ENCODE measurements at regions not wholly inside any gene's neighbourhood (a gene's known extent, or its start where the extent isn't known, plus 50 kb on each side); places are given as distances from the start of the nearest gene placed in this dataset.
"Not testable (repeated sequence)": the region's sequence is repeated elsewhere in the genome, so short reads cannot be mapped to it uniquely, and the experiment has no call there.

DNA sequence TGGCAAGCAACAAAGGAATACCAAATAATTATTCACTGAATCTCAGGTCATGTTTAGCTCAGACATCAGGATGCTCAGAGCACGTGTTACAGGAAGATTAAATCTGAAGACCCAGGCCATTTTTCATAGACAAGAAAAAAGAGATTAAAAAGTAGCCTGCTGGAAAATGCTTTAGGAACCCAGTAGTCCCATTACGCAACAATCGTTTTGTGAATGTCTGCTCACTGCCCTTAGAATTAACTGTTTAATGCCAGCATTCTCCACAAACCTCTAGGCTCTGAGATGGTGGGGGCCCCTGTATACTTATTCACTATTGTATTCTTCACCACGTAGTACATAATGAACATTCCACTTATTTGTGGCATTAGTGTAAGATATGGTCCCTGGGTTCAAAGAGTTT, 154.6 kb upstream of the NYAP2 start:
- no peak for DNase-seq (ENCODE audit: low read depth)

DNA sequence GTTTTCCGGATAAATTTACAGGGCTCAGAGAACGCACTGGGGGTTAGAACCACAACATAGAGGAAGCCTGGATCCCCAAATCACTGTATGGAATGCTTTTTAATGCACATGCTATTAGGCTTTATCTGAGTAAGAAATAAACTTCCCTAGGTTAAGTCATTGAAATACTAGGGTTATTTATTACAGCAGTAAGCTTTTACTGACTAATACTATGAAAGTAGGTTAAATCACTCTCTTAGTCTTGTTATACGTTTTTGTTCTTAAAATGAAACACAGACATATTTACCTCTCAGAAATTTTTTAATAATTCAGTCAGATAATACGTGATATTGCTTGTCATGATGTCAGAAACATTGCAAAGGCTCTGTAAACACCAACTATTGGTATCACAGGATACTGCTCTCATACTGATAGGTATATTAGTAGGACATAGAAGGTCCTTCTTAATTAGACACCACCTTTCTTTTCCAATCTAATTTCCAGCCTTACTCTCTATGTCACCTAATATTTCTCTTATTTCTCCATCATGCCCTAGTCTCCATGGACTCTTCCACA, 162.7 kb upstream of the NYAP2 start:
- no peak for DNase-seq (ENCODE audit: low read depth)

DNA sequence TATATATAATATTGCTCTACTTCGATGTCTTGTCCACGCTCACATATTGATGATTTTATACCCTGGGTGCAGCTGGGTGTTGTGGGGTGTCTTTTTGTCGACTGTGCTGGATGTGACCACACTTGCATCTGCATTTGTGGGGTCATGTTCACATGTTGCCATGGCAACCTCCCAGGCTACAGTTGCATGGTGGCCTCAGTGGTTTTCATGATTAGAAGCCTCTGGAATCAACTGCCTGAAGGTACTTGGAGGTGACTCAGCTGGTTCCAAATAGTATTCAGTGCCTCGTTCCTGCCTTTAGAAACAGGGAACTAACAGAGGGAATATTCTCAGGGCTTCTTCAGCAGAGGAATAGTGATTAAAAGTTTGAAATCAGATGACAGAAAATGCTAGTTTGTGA, 166.3 kb upstream of the NYAP2 start:
- DNase-seq (ENCODE audit: low read depth), result peak; percentile 34

DNA sequence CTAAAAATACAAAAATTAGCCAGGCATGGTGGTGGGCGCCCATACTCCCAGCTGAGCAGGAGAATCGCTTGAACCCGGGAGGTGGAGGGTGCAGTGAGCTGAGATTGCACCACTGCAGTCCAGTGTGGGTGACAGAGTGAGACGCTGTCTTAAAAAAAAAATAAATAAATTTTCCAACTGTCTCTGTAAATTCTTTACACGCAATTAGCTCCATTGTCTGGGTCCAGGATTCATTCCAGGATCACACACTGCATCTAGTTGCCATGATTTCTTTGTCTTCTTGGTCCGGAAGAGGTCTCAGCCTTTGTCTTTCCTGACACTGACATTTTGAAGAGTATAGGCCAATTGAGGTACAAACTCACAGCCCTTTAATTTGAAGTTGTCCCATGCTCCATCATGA, 167.6 kb upstream of the NYAP2 start:
- no peak for DNase-seq (ENCODE audit: low read depth)

DNA sequence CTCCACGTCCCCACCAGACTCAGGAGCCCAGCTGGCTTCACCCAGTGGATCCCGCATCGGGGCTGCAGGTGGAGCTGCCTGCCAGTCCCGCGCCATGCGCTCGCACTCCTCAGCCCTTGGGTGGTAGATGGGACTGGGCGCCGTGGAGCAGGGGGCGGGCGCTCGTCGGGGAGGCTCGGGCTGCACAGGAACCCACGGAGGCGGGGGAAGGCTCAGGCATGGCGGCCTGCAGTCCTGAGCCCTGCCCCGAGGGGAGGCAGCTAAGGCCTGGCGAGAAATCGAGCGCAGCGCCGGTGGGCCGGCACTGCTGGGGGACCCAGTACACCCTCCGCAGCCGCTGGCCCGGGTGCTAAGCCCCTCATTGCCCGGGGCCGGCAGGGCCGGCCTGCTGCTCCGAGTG, 170.2 kb upstream of the NYAP2 start:
- not testable (repeated sequence) for DNase-seq (ENCODE audit: low read depth)

DNA sequence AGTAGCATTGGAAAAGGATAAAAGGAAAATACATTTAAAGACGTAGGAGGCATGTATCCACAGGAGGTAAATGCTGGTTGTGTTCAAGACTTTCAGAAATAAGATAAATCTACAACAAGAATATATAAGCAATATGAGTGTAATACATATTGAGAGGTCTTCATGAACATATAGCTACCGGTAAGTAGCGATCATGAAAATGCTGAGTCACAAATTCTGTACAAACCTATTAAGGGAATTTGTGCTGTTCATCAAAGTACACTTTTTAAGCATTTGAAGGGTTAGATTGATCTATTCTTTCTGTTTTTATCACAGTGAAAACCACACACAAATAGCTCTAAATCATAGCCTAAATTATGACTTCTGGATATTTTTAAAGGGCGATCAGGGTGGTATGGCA, 173.1 kb upstream of the NYAP2 start:
- DNase-seq (ENCODE audit: low read depth), result no peak

DNA sequence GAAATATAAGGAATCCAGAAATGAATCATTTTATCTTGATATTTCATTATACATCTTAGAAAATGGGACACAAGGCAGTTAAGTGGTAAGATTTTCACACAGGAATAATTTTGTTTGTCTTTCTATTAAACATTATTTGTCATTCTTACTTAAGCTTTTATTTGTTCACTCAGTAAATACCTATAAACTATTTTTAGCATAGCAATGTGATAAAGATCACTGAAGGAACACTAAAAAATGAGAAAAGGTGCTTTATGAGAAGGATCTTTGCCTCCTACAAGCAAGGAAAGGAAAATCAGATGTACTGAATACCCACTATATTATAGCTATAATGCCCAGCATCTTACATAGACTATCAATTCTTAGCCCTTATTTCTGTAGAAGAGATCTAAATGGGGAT, 176.2 kb upstream of the NYAP2 start:
- DNase-seq (ENCODE audit: low read depth), result no peak

DNA sequence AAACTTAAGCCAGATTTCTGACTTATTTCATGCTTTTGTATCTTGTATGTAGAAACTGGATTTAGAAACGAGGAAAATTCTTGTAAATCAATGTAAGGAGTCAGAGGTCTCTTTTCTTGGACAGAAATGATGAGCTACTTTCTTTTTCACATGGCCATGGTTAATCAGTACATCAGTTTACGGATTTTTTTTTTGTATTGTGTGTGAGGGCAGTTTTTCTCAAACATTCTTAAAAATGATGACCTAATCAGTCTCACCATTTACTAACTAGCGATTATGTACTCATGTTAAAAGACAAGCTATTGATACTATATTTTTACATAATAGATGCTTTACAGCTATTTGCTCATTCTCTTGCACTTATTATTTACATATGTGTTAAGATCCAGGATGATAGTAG, 165.2 kb upstream of the DOCK10 start:
- no peak for DNase-seq (ENCODE audit: low read depth)

DNA sequence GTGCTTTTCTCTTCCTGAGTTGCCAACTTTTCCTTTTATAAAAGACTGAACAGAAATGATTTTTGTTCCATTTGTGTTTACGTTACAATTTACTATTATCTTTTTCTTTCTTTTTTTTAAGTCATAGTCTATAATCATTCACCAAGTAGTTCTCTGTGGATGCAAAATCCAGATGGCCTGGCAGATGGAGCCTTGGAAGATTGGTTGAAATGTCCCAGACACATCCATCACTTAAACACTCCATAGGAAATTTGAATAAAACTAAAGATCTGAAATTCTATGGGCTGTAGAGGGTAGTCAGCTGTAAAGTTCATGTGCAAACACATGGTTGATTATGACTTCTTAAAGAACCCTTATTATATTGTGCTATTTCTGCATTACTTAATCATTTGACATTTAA, 164.8 kb upstream of the DOCK10 start:
- DNase-seq (ENCODE audit: low read depth), result no peak

DNA sequence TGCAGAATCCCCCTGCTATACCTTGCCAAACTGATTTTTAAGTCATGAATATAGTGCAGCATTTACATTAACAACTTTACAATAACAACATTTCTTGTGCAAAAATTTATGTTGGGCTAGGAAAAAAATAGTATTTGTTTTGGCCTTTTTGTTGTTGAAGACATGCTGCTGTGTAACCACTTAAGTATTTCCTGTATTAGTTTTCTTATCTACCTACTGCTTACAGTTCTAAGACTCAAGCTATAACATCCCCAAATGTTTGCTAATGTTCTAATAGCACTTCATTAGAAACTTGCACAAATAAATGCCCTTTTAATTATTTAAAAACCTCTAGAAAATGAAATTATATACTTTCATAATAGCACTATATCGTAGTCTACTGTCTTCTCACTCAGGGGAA, 154.3 kb upstream of the DOCK10 start:
- DNase-seq (ENCODE audit: low read depth), result no peak

DNA sequence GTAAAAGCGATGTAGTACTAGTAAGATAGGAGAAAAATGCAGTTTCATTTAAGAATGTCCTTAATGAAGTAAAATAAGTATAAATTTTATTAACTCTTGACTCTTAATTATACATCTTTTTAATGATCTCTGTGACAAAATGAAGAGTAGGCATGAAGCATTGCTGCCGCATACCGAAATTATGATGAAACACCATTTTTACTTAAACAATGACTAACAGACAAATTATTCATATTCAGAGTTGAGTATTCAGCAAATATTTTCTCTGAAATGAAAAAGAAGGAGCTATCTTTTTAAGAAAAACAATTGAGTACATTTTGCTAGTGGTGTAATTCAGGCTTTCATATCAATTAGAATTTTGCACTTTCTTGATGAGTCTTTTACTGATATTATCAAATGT, 150.6 kb upstream of the DOCK10 start:
- DNase-seq (ENCODE audit: low read depth), result peak; percentile 20

DNA sequence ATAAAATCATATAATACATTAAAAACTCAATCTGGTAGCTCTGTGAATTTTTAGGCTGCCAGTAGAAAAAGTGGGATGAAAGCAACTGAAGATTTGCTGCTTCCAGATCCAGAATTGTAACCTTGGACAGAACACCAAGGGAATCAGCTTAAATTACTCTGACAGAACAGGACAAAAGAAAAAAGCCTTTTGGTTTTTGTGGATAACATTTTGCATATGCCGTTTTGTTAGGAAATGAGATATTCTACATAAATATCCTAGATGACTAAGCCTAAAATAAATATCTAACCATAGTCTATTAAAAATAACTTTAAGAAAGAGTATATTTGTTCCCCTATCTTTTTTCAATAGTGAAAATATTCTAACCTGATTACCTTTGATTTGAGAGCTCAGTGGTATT, 148.7 kb upstream of the DOCK10 start:
- no peak for DNase-seq (ENCODE audit: low read depth)

DNA sequence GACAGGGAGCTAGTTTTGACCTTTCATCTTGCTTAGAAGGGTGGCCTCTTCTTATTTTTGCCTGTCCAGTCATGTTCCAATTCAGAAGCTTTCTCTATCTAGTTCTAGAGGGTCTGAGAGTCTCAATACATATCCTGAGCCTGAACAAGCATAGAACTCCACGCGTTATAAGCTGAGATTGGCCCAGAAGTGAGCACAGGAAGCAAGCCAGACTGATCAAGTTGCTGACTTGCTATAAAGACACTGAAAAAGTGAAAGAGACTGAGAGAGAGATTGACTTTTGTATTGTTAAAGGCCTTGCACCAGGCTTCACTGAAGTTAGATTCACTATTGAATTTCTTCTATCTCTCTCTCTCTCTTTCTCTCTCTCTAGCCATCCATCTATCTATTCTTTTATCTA, 142.7 kb upstream of the DOCK10 start:
- no peak for DNase-seq (ENCODE audit: low read depth)

DNA sequence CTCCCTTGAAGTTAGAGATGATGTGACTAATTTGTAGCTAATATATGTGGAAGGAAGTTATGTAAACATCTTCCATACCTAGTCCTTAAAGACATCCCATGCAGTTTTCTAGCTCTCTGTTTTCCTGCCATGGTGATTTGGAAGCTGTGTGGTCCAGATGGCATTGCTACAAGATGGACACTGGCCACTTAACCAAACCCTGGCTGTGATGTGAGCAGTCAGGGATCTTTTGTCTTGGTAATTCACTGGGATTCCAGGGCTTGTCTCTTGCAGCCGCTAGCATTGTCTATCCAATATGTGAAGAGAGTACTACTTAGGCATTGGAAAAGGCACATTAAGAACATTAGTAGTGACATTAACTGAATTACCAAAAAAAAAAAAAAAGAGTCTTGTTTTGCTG, 139.9 kb upstream of the DOCK10 start:
- no peak for DNase-seq (ENCODE audit: low read depth)

DNA sequence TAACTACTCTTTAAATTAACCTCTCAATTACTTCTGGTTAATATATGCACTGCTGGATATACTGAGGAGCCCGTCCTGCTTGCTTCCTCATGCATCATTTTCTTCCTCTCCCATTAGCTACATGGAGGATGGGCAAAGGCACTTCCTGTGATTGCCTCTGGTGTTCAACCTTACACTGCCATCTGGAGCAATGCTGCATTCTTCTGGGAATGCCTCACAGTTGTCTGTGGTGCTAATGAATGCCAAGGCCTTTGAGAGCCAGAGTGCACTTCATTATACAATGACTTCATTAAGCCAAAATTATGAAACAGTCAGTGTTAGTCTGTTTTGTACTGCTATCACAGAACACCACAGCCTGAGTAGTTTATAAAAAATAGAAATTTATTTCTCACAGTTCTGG, 134.8 kb upstream of the DOCK10 start:
- DNase-seq (ENCODE audit: low read depth), result no peak

DNA sequence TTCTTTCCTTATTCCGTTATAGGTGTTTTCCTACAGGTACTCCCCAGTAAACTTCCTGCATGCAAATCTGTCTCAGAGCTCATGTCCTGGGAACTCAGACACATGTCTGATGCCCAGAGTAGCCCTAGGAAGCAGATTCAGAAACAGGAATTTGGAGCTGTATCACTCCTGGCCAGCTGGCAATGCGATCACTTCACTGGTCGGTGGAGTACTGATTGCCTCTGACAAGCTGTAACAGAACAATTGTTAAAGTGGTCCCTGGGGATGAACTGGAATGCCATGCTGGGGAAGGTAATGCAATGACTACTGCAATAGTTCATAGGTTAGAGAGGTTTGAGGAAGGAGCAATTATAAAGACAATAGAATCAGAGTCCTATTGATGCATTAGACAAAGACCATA, 131.6 kb upstream of the DOCK10 start:
- no peak for DNase-seq (ENCODE audit: low read depth)

DNA sequence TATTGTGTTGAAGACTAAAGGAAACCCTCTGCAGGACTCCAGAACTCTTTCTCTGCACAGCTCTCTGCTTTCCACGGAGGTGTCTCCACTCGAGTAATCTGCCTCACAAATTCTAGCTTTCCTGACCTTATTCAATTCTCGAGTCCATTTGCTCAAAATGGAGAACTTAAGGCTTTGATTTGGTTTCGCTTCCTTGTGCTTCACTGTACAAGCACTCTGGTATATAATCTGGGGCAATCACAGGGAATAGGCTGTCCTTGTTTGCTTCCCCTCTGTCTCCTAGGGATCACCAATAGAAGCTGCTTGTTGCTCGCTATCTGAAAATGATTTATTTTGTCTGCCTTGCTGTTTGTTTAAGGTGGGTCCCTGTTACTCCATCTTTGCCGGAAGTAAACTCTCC, 129.1 kb upstream of the DOCK10 start:
- no peak for DNase-seq (ENCODE audit: low read depth)

DNA sequence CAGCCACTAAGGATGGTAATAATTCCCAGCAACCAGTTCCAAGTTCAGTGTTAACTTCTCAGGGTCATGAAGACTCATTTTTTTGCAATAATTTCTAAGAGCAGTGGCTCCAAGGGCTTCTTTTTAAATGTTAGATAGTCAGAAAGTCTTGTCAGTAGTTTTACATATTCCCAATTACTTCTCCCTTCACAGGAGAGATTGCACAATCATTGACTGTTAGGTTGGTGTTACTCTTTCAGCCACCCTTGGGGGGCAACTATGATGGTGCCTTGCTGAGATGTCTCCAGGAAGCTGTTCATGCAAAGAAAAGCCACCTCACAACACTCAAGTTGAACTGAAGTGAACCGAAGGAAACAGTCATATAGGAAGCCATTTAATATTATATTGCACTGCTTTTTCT, 127.9 kb upstream of the DOCK10 start:
- DNase-seq (ENCODE audit: low read depth), result no peak

DNA sequence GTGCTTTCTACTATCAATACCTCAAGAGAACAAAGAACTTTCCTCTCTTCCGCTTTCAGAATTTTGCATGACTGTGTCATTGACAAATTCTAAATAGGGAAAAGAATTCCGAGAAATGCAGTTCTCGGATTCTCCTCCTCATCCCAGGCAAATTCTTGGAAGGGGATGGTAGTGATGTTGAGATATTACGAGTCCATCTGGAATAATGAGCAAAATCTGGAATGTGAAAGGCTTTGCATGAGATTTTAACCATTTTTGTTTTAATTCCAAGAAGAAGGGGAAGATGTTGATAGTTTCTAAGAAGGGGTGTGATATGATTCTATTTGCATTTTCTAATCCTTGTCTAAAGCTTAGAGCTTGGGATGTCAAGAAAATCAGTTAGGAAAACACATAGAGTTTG, 127.1 kb upstream of the DOCK10 start:
- DNase-seq (ENCODE audit: low read depth), result no peak

DNA sequence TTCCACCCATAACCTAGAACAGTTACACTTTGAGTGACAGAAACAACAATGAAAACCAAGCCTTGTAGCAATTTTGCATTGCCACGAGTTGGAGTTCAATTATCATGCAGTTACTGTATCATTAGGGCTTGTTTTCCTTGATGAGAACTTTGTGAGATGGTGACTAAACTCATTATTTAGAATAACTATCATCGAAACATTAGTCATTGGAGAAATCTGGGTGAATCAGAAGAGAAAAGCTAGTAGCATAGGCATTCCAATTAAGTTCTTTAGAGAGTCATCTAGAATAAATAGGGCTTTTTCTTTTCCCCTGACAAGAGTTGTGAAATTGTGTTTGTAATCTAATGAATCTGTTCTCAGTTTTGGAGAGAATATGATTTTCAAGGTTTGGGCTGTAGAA, 122.8 kb upstream of the DOCK10 start:
- DNase-seq (ENCODE audit: low read depth), result peak; percentile 9

DNA sequence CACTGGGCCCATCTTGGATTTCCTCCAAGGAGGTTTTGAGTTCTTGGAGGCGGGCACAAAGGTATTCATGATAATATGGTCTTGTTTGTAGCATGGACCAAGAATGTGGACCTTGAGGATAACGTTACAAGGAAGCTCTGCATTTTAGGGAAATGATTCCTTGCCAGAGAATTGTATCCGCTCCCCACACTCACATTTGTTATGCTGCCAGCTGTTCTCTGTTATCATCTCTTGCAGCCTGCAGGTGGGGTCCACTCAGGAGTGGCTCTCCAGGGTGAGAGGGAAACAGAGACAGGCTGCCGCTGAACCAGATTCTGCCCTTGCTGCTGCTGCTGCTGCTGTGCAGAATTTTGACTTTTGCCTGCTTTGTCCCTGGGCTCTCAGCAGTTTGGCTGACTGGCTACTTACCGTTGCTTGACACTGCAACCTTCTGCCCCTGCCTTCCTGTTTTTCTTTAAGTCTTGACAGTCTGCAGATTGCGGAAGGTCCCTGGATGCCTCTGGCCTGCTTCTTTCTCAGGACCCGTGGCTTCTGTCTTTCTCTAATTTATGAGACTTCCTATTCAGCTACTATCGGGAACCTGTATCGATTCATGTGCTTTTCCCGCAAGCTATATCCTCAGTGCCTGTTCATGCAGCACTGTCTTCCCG, 122.3 kb upstream of the DOCK10 start:
- DNase-seq (ENCODE audit: low read depth), result no peak

DNA sequence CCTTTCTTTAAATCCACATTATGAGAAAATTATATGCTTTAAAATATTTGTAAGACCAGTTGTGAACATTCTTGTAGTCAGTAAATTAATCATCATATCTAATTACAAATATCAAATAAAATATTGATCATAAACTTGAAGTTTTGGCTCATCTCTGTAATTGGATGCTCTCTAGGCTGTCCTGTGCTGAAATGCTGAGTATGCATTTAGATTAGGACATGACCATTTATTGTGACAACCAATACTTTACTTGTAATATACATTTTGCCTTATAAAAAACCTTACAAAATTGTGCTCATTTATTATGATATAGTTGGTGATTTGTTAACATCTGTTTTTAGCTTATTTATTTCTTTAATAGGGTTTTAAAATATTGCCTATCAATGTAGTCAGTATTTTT, 116.1 kb upstream of the DOCK10 start:
- DNase-seq (ENCODE audit: low read depth), result no peak

DNA sequence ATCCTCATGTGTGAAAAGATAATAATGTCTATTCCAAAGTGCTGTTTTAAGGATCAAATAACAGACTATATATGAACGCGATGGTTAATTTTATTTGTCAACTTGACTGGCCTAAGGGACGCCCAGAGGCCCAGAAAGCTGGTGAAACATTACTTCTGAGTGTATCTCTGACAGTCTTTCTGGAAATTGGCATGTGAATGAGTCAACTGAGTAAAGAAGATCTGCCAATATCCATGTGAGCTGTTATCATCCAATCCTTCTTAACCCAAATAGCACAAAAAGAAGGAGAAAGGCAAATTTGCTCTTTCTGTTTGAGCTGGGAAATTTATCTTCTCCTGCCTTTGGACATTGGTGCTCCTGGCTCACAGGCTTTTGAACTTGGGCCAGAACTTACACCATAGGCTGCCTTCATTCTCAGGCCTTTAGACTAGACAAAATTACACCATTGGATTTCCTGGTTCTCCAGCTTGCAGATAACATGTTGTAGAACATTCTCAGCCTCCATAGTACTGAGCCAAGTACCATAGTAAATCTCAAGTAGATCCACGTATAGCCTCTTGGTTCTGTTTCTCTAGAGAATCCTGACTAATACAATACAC, 114.7 kb upstream of the DOCK10 start:
- no peak for DNase-seq (ENCODE audit: low read depth)

DNA sequence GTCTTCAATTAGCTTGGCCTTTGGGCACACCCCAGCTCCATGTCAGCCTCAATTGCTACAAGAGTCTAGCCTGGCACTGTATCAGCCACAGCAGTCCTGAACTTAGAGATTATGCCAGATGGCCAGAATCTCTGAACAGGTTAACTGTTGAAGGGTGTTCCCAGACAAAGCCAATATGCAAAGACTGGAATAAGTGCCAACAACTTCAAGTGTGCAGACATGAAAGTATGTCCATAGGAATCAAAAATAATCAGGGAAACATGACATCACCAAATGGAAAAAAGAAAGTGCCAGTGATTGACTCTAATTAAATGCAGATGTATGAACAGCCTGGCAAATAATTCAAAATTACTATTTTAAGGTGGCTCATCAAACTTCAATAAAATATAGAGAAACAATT, 98.5 kb upstream of the DOCK10 start:
- DNase-seq (ENCODE audit: low read depth), result no peak

Measured in non-pigmented ciliary epithelial cell (primary cell).